Activated naive CD4-positive, alpha-beta T cell treated with anti-CD3 and anti-CD28 coated beads, Interleukin-2, amount 50 U/mL, for 24 hours (primary cell): ENCODE measurements at regions not wholly inside any gene's neighbourhood (a gene's known extent, or its start where the extent isn't known, plus 50 kb on each side); places are given as distances from the start of the nearest gene placed in this dataset.
"Not testable (repeated sequence)": the region's sequence is repeated elsewhere in the genome, so short reads cannot be mapped to it uniquely, and the experiment has no call there.

ENCODE experiments used
- H3K27ac Mint-ChIP-seq: one replicate; pipeline ENCODE4 v1.8.0; 2021; ENCODE audit warnings: mild to moderate bottlenecking, mixed read lengths
- H3K27me3 Mint-ChIP-seq: one replicate; pipeline ENCODE4 v1.8.0; 2021; ENCODE audit warnings: mixed read lengths
- H3K36me3 Mint-ChIP-seq: one replicate; pipeline ENCODE4 v1.8.0; 2021; ENCODE audit warnings: mixed read lengths
- H3K4me1 Mint-ChIP-seq: one replicate; pipeline ENCODE4 v1.8.0; 2021; ENCODE audit warnings: mixed read lengths
- H3K4me3 Mint-ChIP-seq: one replicate; pipeline ENCODE4 v1.8.0; 2021; ENCODE audit warnings: mild to moderate bottlenecking, mixed read lengths
- H3K9me3 Mint-ChIP-seq: one replicate; pipeline ENCODE4 v1.8.0; 2021; ENCODE audit warnings: mixed read lengths

DNA sequence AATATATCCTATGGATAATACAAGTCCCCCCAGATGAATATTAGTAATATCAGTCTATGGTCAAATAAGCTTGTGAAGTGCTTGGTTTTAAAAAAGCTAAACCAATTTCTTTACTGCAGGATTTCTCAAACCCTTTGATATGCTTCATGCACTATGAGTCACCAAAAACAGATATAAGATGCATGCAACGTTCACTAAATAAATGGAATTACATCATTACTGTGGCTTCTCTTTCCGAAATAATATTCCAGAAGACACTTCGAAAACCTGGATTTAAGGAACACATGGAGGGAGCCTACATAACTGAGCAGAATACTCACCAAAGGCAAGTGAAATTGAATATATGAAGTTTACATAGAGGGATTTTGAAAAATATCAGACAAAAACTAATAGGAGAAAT, 126.3 kb upstream of the ABI3BP start:
- Mint-ChIP-seq H3K4me1 (no peaks in the 10 kb centered on the region), H3K4me3 (no peak overlapping the region)

DNA sequence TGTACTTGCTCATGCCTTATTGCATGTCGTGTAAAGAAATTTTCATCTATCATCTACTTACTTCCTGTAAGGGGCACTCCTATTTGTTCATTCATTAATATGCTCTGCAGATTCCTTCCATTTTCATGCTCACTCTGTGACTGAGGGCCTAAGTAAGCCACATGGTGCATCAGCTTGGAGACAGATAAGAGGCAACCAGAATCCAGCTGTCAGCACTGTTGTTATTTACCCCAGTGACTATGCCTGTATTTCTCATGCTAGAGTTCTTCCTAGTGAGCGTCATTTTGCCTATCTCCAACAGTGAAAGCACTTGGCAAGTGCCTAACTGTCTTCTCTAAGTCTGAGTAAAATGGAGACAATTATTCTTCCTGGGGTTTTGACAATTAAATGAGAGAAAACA, 124.8 kb upstream of the ABI3BP start:
- Mint-ChIP-seq H3K27ac (no peak overlapping the region), H3K9me3 (no peaks in the 10 kb centered on the region), H3K36me3 (no peaks in the 10 kb centered on the region), H3K27me3 (peaks cover 9% of the 10 kb centered on the region), H3K4me1 (no peaks in the 10 kb centered on the region), H3K4me3 (no peak overlapping the region)

More for the DNA sequence above, 126.3 kb upstream of the ABI3BP start:
- H3K36me3 Mint-ChIP-seq = no peaks in the 10 kb centered on the region
- H3K9me3 Mint-ChIP-seq = no peaks in the 10 kb centered on the region
- peaks cover 12% of the 10 kb centered on the region for H3K27me3 Mint-ChIP-seq
- H3K27ac Mint-ChIP-seq = no peak overlapping the region

DNA sequence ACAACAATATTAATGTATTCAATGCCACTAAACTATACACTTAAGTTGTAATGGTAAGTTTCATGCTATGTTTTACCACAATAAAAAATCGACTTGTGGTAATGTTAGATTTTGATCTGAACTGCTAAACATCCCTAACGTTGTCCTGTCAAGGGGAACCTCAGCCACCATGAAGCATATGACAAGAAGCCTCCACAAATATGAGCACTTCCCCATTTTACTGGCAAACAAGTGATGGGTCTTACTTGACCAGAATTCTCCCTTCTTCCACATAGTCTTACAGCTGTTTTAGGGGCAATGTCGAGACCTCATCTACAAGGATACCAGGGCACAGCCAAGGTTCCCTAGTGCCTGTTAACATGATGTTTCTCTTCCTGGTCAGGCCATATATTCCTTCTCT, 124.2 kb upstream of the ABI3BP start:
- Mint-ChIP-seq H3K9me3 (no peaks in the 10 kb centered on the region), H3K27ac (no peak overlapping the region), H3K27me3 (peaks cover 7% of the 10 kb centered on the region), H3K4me1 (no peaks in the 10 kb centered on the region), H3K4me3 (no peak overlapping the region), H3K36me3 (no peaks in the 10 kb centered on the region)

DNA sequence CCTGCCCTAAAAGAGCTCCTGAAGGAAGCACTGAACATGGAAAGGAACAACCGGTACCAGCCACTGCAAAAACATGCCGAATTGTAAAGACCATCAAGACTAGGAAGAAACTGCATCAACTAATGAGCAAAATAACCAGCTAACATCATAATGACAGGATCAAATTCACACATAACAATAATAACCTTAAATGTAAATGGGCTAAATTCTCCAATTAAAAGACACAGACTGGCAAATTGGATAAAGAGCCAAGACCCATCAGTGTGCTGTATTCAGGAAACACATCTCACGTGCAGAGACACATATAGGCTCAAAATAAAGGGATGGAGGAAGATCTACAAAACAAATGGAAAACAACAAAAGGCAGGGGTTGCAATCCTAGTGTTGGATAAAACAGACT, 117.1 kb upstream of the ABI3BP start:
- H3K27me3 Mint-ChIP-seq, H3K4me3 Mint-ChIP-seq, H3K27ac Mint-ChIP-seq, H3K36me3 Mint-ChIP-seq, H3K4me1 Mint-ChIP-seq, H3K9me3 Mint-ChIP-seq: not testable (repeated sequence)

DNA sequence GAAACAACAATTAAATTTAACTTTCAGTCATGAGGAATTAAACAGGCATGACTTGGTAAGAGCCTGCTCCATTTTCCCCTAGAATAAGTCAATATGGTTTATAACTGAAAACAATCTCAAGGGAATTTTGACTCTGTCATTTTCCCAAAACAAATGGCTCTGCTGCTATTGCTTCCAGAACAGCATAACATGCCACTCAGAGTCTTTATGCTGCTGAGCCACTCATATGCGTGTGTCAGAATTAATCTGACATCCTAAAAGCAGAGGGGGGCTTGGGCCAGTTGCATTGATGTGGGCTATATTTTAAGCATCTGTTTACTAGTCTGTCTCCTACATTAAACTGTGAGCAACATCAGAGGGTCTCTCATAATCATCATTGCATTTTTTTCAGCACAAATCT, 111.1 kb upstream of the ABI3BP start:
- Mint-ChIP-seq H3K9me3 (peaks cover under 1% of the 10 kb centered on the region), H3K36me3 (no peaks in the 10 kb centered on the region), H3K4me3 (no peak overlapping the region), H3K27ac (no peak overlapping the region), H3K27me3 (peaks cover 22% of the 10 kb centered on the region), H3K4me1 (no peaks in the 10 kb centered on the region)

DNA sequence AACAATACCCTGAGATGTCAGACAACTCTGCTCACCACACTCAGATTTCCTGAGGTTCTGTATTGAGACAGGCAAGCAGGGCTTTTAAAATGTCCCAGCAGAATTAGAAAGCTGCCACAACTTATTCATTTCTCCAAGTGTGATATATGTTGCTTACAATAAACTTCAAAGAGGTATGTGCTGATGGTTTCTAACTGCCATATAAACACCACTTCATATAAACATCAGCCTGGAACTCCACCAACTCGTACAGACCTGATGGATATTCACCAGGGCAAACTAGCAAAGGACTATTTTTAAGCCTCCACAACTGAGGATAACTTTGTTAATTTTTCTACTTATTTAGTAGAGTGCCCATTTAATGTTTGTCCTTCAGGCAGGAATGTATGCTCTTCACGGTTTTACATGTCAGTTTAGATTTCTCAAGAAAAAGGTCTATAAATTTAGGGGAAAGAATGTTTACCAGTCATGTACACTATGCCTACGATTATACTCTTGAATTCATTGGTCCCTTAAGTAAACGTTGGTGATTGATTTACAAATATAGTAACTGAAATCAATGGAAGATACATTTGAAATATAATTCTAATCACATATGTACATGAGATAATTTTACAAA, 109.6 kb upstream of the ABI3BP start:
- peaks cover 28% of the 10 kb centered on the region for H3K27me3 Mint-ChIP-seq
- no peaks in the 10 kb centered on the region for H3K36me3 Mint-ChIP-seq
- H3K4me3 Mint-ChIP-seq = no peak overlapping the region
- H3K4me1 Mint-ChIP-seq = no peaks in the 10 kb centered on the region
- H3K27ac Mint-ChIP-seq = no peak overlapping the region
- no peaks in the 10 kb centered on the region for H3K9me3 Mint-ChIP-seq

DNA sequence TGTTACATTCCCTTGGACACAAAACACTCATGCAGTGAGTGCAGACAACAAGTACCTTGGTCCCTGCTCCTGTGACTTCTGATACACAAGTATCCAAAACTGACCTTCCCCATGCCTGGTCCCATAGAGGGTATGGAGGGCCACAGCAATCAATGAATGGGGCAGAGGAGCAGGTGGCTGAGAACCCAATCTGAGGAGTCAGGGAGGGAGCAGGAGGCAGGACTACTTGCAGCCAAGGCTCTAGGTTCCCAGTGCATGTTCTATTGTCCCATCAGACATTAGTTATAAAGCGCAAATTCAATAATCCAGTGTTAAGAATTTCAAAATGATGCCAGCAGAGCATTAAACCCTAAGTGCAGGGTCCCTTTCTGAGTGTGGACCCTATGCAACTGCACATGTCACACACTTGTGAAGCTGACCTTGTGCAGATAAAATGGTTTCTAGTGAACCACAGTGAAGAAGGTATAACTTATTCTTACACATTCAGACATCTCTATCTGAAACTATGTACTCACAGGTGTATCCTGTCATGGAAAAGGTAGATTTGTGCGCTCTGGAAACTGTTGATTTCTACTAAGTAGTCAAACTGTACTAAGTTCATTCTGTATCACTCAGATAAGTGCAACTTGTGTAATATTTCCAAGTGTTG, 107.3 kb upstream of the ABI3BP start:
- Mint-ChIP-seq H3K9me3 (no peaks in the 10 kb centered on the region), H3K4me1 (no peaks in the 10 kb centered on the region), H3K4me3 (no peak overlapping the region), H3K27ac (no peak overlapping the region), H3K27me3 (peaks cover 29% of the 10 kb centered on the region), H3K36me3 (no peaks in the 10 kb centered on the region)

DNA sequence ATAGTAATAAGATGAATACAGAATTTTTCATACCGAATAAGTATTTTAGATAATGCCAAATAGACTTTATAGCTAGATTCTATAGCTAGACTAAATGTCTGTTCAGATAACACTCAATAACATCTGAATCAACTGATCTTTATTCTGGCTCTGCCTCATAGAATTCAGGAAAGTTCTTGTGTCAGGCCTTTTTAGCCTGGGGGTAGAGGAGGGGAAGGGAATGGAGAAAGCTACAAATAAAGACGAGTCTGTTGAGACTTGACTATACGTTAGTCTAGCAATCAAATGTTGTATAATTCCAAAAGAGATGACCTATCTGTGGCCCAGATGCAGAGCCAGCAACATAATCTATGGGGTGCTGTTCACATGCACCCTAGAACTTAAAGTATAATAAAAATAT, 106.6 kb upstream of the ABI3BP start:
- no peak overlapping the region for H3K4me3 Mint-ChIP-seq
- no peaks in the 10 kb centered on the region for H3K36me3 Mint-ChIP-seq
- no peak overlapping the region for H3K27ac Mint-ChIP-seq
- peaks cover 27% of the 10 kb centered on the region for H3K27me3 Mint-ChIP-seq
- H3K4me1 Mint-ChIP-seq = no peaks in the 10 kb centered on the region
- H3K9me3 Mint-ChIP-seq = no peaks in the 10 kb centered on the region

DNA sequence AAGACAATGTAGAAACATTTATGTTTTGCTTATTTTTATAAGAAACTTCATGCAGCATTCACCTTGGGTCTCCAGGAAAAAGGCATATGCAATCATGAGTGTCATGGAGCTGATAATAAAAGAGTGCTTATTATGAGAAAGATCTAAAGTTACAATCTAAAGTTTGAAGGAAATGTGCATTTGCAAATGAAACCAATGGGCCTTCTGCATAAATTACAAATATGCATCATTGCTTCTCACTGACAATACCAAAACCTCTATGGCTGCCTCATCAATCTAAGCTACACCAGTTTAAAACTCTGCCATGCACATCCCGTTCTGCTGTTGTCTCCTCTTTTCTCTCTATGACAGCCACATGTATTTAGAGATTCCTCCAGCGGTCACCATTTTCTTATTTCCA, 103.2 kb upstream of the ABI3BP start:
- Mint-ChIP-seq H3K36me3 (no peaks in the 10 kb centered on the region), H3K9me3 (no peaks in the 10 kb centered on the region), H3K27me3 (peaks cover 15% of the 10 kb centered on the region), H3K27ac (no peak overlapping the region), H3K4me3 (no peak overlapping the region), H3K4me1 (no peaks in the 10 kb centered on the region)

DNA sequence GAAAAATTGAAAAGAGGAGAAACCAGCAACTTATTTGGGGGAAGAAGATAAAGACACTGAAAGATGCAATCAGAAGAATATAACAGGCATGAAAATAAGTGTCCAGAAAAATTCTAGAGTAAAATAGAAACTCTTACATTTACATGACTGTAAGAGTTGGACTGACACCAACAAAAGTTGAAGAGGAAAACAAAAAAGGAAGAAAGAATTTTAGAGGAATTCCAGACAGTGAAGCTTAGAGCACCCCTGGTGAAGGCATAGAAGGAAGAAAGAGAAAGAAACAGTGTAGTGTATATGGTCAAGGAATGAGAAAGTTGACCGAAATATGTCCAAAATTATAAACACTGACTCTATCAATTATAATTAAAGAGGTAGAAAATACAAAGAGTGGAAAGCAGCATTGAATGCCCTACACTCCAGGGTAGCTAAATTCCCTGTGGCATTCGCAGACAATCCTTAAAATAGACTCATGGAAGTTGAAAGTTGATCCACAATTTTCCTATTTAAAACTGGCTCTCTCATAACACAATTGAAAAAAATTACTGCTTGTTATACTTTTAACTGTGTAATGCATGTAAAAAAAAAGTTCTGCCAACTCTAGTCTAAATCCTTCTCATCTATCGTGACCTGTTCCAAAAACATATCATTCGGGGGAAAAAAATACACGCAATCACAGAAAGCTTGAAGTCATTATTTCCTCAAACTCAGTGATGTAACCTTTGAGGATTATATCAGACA, 102.6 kb upstream of the ABI3BP start:
- Mint-ChIP-seq H3K27ac (no peak overlapping the region), H3K4me1 (no peaks in the 10 kb centered on the region), H3K4me3 (no peak overlapping the region), H3K9me3 (no peaks in the 10 kb centered on the region), H3K36me3 (no peaks in the 10 kb centered on the region), H3K27me3 (peaks cover 11% of the 10 kb centered on the region)

DNA sequence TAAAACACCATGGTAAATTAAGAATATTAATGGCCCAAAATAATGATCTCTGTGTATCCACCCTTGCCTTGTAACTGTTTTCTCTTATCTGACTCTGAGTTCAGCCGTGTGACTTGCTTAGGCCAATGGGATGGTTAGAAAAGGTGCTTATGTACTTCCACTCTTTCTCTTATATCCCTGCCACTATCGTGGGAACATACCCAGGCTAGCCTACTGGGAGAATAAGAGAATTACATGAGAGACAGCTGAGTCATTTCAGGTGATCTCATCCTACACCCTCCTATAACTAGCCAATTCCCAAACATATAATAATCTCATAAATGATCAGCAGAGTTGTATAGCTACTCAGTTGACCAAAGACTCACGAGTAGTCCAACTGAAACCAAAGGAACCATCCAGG, 98.3 kb upstream of the ABI3BP start:
- H3K36me3 Mint-ChIP-seq = no peaks in the 10 kb centered on the region

DNA sequence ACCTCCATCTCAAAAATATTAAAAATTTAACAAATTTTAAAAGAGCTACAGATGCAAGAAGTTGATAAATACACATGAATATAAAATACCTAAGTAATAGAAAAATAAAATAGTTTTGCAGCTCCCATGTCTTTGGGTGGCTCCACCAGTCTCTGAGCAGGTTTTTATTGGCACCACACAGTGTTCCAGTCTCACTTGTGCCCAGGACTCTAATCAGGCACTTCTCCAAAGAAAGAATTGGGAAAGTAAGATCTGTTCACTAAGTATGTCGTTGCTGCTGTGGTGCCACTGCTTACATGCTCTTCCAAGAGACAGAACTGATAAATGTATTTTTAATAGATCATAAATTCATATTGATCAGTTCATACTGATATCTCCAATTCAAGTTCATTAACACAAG, 92.5 kb upstream of the ABI3BP start:
- Mint-ChIP-seq H3K27ac (no peak overlapping the region), H3K4me1 (no peaks in the 10 kb centered on the region), H3K36me3 (no peaks in the 10 kb centered on the region), H3K9me3 (no peaks in the 10 kb centered on the region), H3K4me3 (no peak overlapping the region), H3K27me3 (peaks cover 16% of the 10 kb centered on the region)

More for the DNA sequence above, 98.3 kb upstream of the ABI3BP start:
- no peak overlapping the region for H3K27ac Mint-ChIP-seq
- peaks cover 11% of the 10 kb centered on the region for H3K27me3 Mint-ChIP-seq
- H3K4me3 Mint-ChIP-seq = no peak overlapping the region
- no peaks in the 10 kb centered on the region for H3K4me1 Mint-ChIP-seq
- no peaks in the 10 kb centered on the region for H3K9me3 Mint-ChIP-seq

DNA sequence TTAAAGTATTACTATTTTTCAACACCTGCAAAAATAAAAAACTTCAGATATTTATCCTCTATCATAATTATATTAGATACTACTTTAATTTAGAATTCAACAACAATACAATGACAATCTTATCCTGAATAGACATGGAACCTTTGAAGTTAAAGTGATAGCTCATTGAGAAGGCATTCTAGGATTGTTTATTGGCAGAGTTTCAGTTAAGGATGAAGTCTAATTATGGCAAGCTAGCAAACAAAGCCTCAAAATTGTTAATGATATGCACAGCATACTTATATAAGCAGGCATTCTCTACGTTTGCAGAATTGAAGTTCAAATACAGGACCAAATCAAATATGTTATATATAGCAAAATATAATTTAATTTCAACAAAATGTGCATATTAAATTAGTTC, 91.2 kb upstream of the ABI3BP start:
- H3K27me3 Mint-ChIP-seq = peaks cover 12% of the 10 kb centered on the region
- H3K4me1 Mint-ChIP-seq = no peaks in the 10 kb centered on the region
- H3K4me3 Mint-ChIP-seq = no peak overlapping the region
- no peaks in the 10 kb centered on the region for H3K36me3 Mint-ChIP-seq
- no peak overlapping the region for H3K27ac Mint-ChIP-seq
- no peaks in the 10 kb centered on the region for H3K9me3 Mint-ChIP-seq

DNA sequence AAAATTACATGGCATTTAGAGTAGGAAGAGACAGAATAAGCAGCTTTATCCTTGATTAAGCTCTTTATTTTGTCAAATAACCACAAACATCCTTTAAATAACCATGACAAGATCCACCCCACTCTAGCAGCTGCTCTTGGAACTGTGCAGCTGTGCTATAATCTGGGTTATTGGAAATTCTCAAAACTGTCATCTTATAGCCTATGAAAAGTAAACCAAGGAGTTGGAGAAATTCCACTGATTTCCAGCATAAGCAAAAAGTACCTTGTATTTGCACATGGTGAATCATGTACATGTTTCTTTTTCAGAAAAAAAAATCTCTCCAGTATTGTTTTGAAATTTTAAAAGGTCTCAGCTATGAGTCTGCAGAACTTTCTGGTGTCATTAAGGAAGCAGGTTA, 88.8 kb upstream of the ABI3BP start:
- H3K9me3 Mint-ChIP-seq = no peaks in the 10 kb centered on the region
- peaks cover 9% of the 10 kb centered on the region for H3K27me3 Mint-ChIP-seq
- no peak overlapping the region for H3K27ac Mint-ChIP-seq
- H3K36me3 Mint-ChIP-seq = no peaks in the 10 kb centered on the region
- H3K4me1 Mint-ChIP-seq = no peaks in the 10 kb centered on the region
- no peak overlapping the region for H3K4me3 Mint-ChIP-seq

DNA sequence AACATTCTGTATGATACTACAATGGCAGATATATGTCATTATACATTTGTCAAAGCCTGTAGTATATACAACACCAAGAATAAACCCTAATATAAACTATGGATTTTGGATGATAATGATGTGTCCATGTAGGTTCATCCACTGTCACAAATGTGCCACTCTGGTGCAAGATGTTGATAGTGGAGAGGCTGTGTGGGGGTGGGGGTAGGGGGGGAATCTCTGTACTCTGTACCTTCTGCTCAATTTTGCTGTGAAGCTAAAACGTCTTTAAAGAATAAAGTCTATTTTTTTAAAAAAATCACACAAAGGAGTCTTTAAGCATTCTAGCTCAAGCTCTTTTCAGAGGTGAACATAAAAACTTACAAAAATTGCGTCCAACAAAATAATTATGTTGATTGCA, 88.2 kb upstream of the ABI3BP start:
- H3K27ac Mint-ChIP-seq = no peak overlapping the region
- peaks cover 9% of the 10 kb centered on the region for H3K27me3 Mint-ChIP-seq
- no peaks in the 10 kb centered on the region for H3K36me3 Mint-ChIP-seq
- no peak overlapping the region for H3K4me3 Mint-ChIP-seq
- no peaks in the 10 kb centered on the region for H3K9me3 Mint-ChIP-seq
- no peaks in the 10 kb centered on the region for H3K4me1 Mint-ChIP-seq

DNA sequence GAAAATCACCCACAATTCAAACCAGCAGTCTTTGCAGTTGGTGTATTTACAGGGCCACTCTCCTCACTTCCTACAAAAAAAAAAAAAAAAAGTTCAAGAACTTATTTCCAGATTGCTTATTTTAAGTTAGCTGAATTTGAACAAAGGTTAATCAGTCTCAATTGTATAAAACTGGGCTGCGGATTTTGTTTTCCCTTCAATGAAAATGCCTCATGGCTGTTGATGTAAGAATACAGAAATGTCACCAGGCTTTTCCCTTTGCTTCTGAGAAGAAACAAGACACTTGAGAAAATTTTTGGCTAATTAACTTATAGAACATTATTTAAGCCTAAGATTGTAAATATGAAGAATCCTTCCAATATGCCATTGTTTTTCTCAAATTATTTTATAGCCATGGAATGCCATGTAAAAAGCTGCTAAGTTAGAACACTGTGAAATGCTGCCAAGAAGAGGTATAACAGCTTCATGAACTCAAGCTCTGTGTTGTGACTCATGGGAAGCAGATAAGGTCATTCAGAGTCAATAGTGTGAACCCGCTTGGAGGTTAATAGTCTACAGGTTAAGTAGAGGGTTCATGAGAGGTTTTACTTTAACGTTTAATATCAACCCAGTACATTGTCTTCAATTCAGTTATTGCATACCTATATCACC, 84.3 kb upstream of the ABI3BP start:
- Mint-ChIP-seq H3K4me3 (no peak overlapping the region), H3K9me3 (peaks cover 6% of the 10 kb centered on the region), H3K27me3 (peaks cover 11% of the 10 kb centered on the region), H3K36me3 (no peaks in the 10 kb centered on the region), H3K27ac (no peak overlapping the region), H3K4me1 (no peaks in the 10 kb centered on the region)
